A549 (cell line): ENCODE measurements at regions not wholly inside any gene's neighbourhood (a gene's known extent, or its start where the extent isn't known, plus 50 kb on each side); places are given as distances from the start of the nearest gene placed in this dataset.

ENCODE experiments used
- ATAC-seq, 2 experiments: fragments of 200-7000 bp in 1 of 2; fragments of >200 bp in 1 of 2; cut with Nextera tagmentation in 1 of 2; cut with Tn5 transposase in 1 of 2; 3 replicates each; pipeline versions ENCODE4 v1.8.0 to v1.9.1; 2018 to 2020; ENCODE audit warnings: mild to moderate bottlenecking in 1 of 2, moderate library complexity in 1 of 2
- CTCF ChIA-PET: fragments of 300-600 bp; sonication (Branson Sonifier 250); formaldehyde crosslinking; extraction: SDS; loops from one replicate; lab custom pipeline; 2021; ENCODE audit warnings: antibody characterized with exemption, inconsistent platforms; lab: Yijun Ruan, JAX
- POLR2A ChIA-PET: fragments of 350-600 bp; formaldehyde crosslinking; extraction: SDS; loops from one replicate; lab custom pipeline; 2021; ENCODE audit warnings: antibody characterized with exemption, inconsistent platforms; lab: Yijun Ruan, JAX
- DNase-seq, 2 experiments: peaks; one replicate each; pipeline versions ENCODE4 v3.0.0 to v3.0.0-alpha.2; 2011 to 2016; ENCODE audit warnings: low read depth in 1 of 2, low spot score in 1 of 2
- FAIRE-seq: peaks from 2 replicates; lab custom pipeline; 2011; peaks lifted over from hg19 to GRCh38; lab: Jason Lieb, UNC
- H3K27ac ChIP-seq, 2 experiments: fragments of >200 bp; sonication (Bioruptor Twin); formaldehyde crosslinking; 3 replicates each; pipeline ENCODE4 v1.5.1; 2016 to 2017
- H3K4me1 ChIP-seq: fragments of >200 bp; sonication (Bioruptor Twin); formaldehyde crosslinking; 3 replicates; pipeline ENCODE4 v1.6.1; 2016
- H3K4me2 ChIP-seq: fragments of >200 bp; sonication (Bioruptor Twin); formaldehyde crosslinking; 3 replicates; pipeline ENCODE4 v1.6.1; 2016
- H3K4me3 ChIP-seq: fragments of >200 bp; sonication (Bioruptor Twin); formaldehyde crosslinking; 3 replicates; pipeline ENCODE4 v1.5.1; 2016
- H3K9me3 ChIP-seq: fragments of >200 bp; sonication (Bioruptor Twin); formaldehyde crosslinking; 3 replicates; pipeline ENCODE4 v1.6.1; 2016
- BCL3 ChIP-seq: fragments of >200 bp; sonication (Bioruptor Twin); formaldehyde crosslinking; IDR thresholded peaks from 3 replicates; pipeline ENCODE4 v1.6.1; 2016
- CBX8 ChIP-seq: fragments of 200-600 bp; sonication (generic); IDR thresholded peaks from 2 replicates; pipeline ENCODE4 v1.6.1; 2016
- CHD4 ChIP-seq: fragments of 200-600 bp; sonication (generic); IDR thresholded peaks from 2 replicates; pipeline ENCODE4 v1.6.1; 2016; ENCODE audit warnings: antibody characterized with exemption, mild to moderate bottlenecking, borderline replicate concordance
- EHMT2 ChIP-seq: fragments of 200-600 bp; sonication (generic); IDR thresholded peaks from 2 replicates; pipeline ENCODE4 v1.6.1; 2016; ENCODE audit warnings: antibody characterized with exemption, low read depth, mild to moderate bottlenecking, moderate library complexity
- ELK1 ChIP-seq: fragments of 150-350 bp; IDR thresholded peaks from 2 replicates; pipeline ENCODE4 v1.6.1; 2014; ENCODE audit warnings: low read depth, mild to moderate bottlenecking, low read length
- ESRRA ChIP-seq: fragments of 150-350 bp; IDR thresholded peaks from 2 replicates; pipeline ENCODE4 v1.6.1; 2014; ENCODE audit warnings: mild to moderate bottlenecking, low read length, borderline replicate concordance
- FOSB ChIP-seq: fragments of 250-450 bp; sonication (Bioruptor Pico); IDR thresholded peaks from 2 replicates; pipeline ENCODE4 v1.5.0; 2020; ENCODE audit warnings: mild to moderate bottlenecking, moderate library complexity
- FOSL2 ChIP-seq, 2 experiments: fragments of 450-650 bp in 1 of 2; fragments of >200 bp in 1 of 2; sonication (Bioruptor Twin) in 1 of 2; formaldehyde crosslinking; IDR thresholded peaks; 2 replicates each; pipeline versions ENCODE4 v1.5.0 to v1.6.1; 2016 to 2020; ENCODE audit warnings: mild to moderate bottlenecking in 1 of 2, moderate library complexity in 1 of 2
- HEYL ChIP-seq: fragments of 250-450 bp; sonication (Bioruptor Pico); IDR thresholded peaks from 2 replicates; pipeline ENCODE4 v1.8.0; 2021; ENCODE audit warnings: mild to moderate bottlenecking, moderate library complexity
- HOXB13 ChIP-seq: fragments of 250-450 bp; sonication (Bioruptor Pico); IDR thresholded peaks from 2 replicates; pipeline ENCODE4 v1.5.0; 2020; ENCODE audit warnings: low read depth, mild to moderate bottlenecking, moderate library complexity
- HOXB5 ChIP-seq: fragments of 250-450 bp; sonication (Bioruptor Pico); IDR thresholded peaks from 2 replicates; pipeline ENCODE4 v1.5.0; 2020; ENCODE audit warnings: mild to moderate bottlenecking, moderate library complexity
- JUNB ChIP-seq: fragments of >200 bp; sonication (Bioruptor Twin); formaldehyde crosslinking; IDR thresholded peaks from 2 replicates; pipeline ENCODE4 v1.6.1; 2016
- MYC ChIP-seq: IDR thresholded peaks from 2 replicates; pipeline ENCODE4 v1.6.1; 2012; ENCODE audit warnings: mild to moderate bottlenecking, inconsistent platforms, low read length, improper control_type of control experiment, borderline replicate concordance
- NFE2L2 ChIP-seq: fragments of 150-350 bp; conservative IDR thresholded peaks from 2 replicates; pipeline ENCODE4 v1.6.1; 2014; ENCODE audit warnings: low read length
- POLR2A ChIP-seq: IDR thresholded peaks from 2 replicates; pipeline ENCODE4 v1.6.1; 2012; ENCODE audit warnings: mild to moderate bottlenecking, low read length
- POLR2AphosphoS2 ChIP-seq: conservative IDR thresholded peaks from 2 replicates; pipeline ENCODE4 v1.6.1; 2012; ENCODE audit warnings: low read length, improper control_type of control experiment, inconsistent platforms
- RAD21 ChIP-seq, 2 experiments: fragments of >200 bp in 1 of 2; sonication (Bioruptor Twin) in 1 of 2; formaldehyde crosslinking in 1 of 2; IDR thresholded peaks in 1 of 2; conservative IDR thresholded peaks in 1 of 2; 2 replicates in 1 of 2; 3 replicates in 1 of 2; pipeline ENCODE4 v1.6.1; 2012 to 2018; ENCODE audit warnings: inconsistent platforms in 1 of 2
- RARB ChIP-seq: fragments of 250-450 bp; sonication (Bioruptor Pico); IDR thresholded peaks from 2 replicates; pipeline ENCODE4 v1.8.0; 2021; ENCODE audit warnings: mild to moderate bottlenecking, moderate library complexity
- RFX5 ChIP-seq: fragments of 450-650 bp; IDR thresholded peaks from 2 replicates; pipeline ENCODE4 v1.7.1; 2014; ENCODE audit warnings: antibody characterized with exemption, mild to moderate bottlenecking, moderate library complexity
- TFCP2L1 ChIP-seq: fragments of 250-450 bp; sonication (Bioruptor Pico); IDR thresholded peaks from 2 replicates; pipeline ENCODE4 v1.5.0; 2021; ENCODE audit warnings: mild to moderate bottlenecking
- ZC3H11A ChIP-seq: fragments of 450-650 bp; IDR thresholded peaks from 2 replicates; pipeline ENCODE4 v1.6.1; 2014; ENCODE audit warnings: antibody characterized with exemption, mild to moderate bottlenecking
- WGBS: methylation state at CpG from one replicate; pipeline ENCODE4 v1.1.6; 2017; ENCODE audit errors: missing lambda C conversion rate; 5-methylcytosine and 5-hydroxymethylcytosine counted together
- TF ChIP-seq, protein P1 (sequence below): fragments of 250-450 bp; sonication (Bioruptor Pico); IDR thresholded peaks from 2 replicates; pipeline ENCODE4 v1.5.0; 2021; ENCODE audit warnings: mild to moderate bottlenecking, moderate library complexity, borderline replicate concordance

GRCh38 chr18:39675906-39676305, 2110.3 kb upstream of the CELF4 start:
- Histone ChIP-seq H3K4me1 (no peaks in the 10 kb centered on the region), H3K9me3 (no peaks in the 10 kb centered on the region), H3K4me2 (no peak overlapping the region), H3K4me3 (no peak overlapping the region), H3K27ac (no peak overlapping the region)
- WGBS: 72% methylated on average over 5 of the region's 5 CpGs
- ATAC-seq (no peak), DNase-seq (no peak), FAIRE-seq (no peak)
- ChIA-PET CTCF (interaction anchor here (0.6 kb wide), 1 partner anchor 10 kb away, joined by 3 read pairs; no protein-coding TSS in a partner anchor), POLR2A (no interaction called here)
- TF ChIP-seq RFX5 (no peak), POLR2A (no peak), ESRRA (no peak), HOXB5 (CRISPR knock-in tag) (no peak), HOXB13 (no peak), RARB (CRISPR knock-in tag) (no peak), JUNB (no peak), MYC (no peak), ELK1 (no peak), HEYL (CRISPR knock-in tag) (no peak), POLR2AphosphoS2 (no peak), ZC3H11A (no peak), CHD4 (no peak), RAD21 (conservative IDR thresholded peaks at IDR 0.05 in 1 of 2, IDR thresholded peaks at IDR 0.05 in 1 of 2) (no peak), FOSB (CRISPR knock-in tag) (no peak)
- TF ChIP-seq, protein P1, sequence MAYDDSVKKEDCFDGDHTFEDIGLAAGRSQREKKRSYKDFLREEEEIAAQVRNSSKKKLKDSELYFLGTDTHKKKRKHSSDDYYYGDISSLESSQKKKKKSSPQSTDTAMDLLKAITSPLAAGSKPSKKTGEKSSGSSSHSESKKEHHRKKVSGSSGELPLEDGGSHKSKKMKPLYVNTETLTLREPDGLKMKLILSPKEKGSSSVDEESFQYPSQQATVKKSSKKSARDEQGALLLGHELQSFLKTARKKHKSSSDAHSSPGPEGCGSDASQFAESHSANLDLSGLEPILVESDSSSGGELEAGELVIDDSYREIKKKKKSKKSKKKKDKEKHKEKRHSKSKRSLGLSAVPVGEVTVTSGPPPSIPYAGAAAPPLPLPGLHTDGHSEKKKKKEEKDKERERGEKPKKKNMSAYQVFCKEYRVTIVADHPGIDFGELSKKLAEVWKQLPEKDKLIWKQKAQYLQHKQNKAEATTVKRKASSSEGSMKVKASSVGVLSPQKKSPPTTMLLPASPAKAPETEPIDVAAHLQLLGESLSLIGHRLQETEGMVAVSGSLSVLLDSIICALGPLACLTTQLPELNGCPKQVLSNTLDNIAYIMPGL (CRISPR knock-in tag): no peak

- POLR2A ChIA-PET: no interaction called here
- H3K4me2 ChIP-seq: no peak overlapping the region
- DNase-seq (no peak), ATAC-seq (no peak), FAIRE-seq (no peak)
- H3K4me1 ChIP-seq: no peaks in the 10 kb centered on the region
- no peak overlapping the region for H3K4me3 ChIP-seq
- CTCF ChIA-PET: interaction anchor here (0.6 kb wide), 1 partner anchor 9 kb away, joined by 3 read pairs; no protein-coding TSS in a partner anchor
- WGBS: 96% methylated on average over 3 of the region's 3 CpGs
- H3K27ac ChIP-seq: no peak overlapping the region
- TF ChIP-seq EHMT2 (no peak), FOSL2 (IDR thresholded peaks at IDR 0.05) (no peak), FOSL2 (CRISPR knock-in tag; IDR thresholded peaks at IDR 0.05) (0 out of 2 replicates have a peak, but pooled peaks have one; percentile 16)
- H3K9me3 ChIP-seq: no peaks in the 10 kb centered on the region
Observed at GRCh38 chr18:39675368-39675767, 2109.8 kb upstream of the CELF4 start.

- 88% methylated on average over 3 of the region's 3 CpGs for WGBS
- Histone ChIP-seq H3K4me1 (no peaks in the 10 kb centered on the region), H3K4me2 (no peak overlapping the region), H3K27ac (no peak overlapping the region)
- DNase-seq: no peak
- TF ChIP-seq TFCP2L1 (CRISPR knock-in tag) (no peak), NFE2L2 (no peak), CBX8 (no peak), HOXB5 (CRISPR knock-in tag) (no peak), BCL3 (no peak)
- TF ChIP-seq, all 56 proteins: peak for 0
- ATAC-seq (no peak), FAIRE-seq (no peak)
- Histone ChIP-seq H3K9me3 (no peaks in the 10 kb centered on the region), H3K4me3 (no peak overlapping the region)
- CTCF ChIA-PET: no interaction called here
- POLR2A ChIA-PET: no interaction called here
Observed at GRCh38 chr18:39672171-39672570, 2106.6 kb upstream of the CELF4 start.
